Panc1 (cell line): ENCODE measurements at regions not wholly inside any gene's neighbourhood (a gene's known extent, or its start where the extent isn't known, plus 50 kb on each side); places are given as distances from the start of the nearest gene placed in this dataset.

Experiments used
- ATAC-seq: fragments of 200-7000 bp; cut with Tn5 transposase; 2 replicates; pipeline ENCODE4 v1.9.1; 2020; ENCODE audit warnings: mild to moderate bottlenecking, moderate library complexity
- BruUV-seq: library from RNA; stranded (reverse); fragments of 400-500 nt; replicated peaks from 2 replicates; lab custom pipeline; 2021; lab: Mats Ljungman, UMichigan
- CTCF ChIA-PET: fragments of 300-600 bp; sonication (Branson Sonifier 250); formaldehyde crosslinking; loops from one replicate; lab custom pipeline; 2022; ENCODE audit warnings: antibody characterized with exemption; lab: Charles Lee
- POLR2A ChIA-PET: fragments of 300-600 bp; sonication (Branson Sonifier 250); formaldehyde crosslinking; loops from one replicate; lab custom pipeline; 2022; ENCODE audit warnings: antibody characterized with exemption; lab: Charles Lee
- DNase-seq: peaks from one replicate; pipeline ENCODE4 v3.0.0-alpha.2; 2010; ENCODE audit warnings: low read depth, low spot score
- H3K27ac ChIP-seq: 2 replicates; pipeline ENCODE4 v1.5.1; 2011; ENCODE audit warnings: mild to moderate bottlenecking, low read length, inconsistent platforms
- H3K27me3 ChIP-seq: fragments of 200-500 bp; sonication (Bioruptor generic); 2 replicates; pipeline ENCODE4 v1.6.0; 2014; ENCODE audit warnings: low read length, inconsistent platforms; ENCODE audit not compliant: control insufficient read depth, insufficient read depth
- H3K36me3 ChIP-seq: fragments of 200-500 bp; sonication (Bioruptor generic); 2 replicates; pipeline ENCODE4 v1.5.1; 2014; ENCODE audit warnings: inconsistent platforms, mild to moderate bottlenecking, low read length, moderate library complexity; ENCODE audit not compliant: control insufficient read depth, insufficient read depth
- H3K4me1 ChIP-seq: 2 replicates; pipeline ENCODE4 v1.5.1; 2011; ENCODE audit warnings: inconsistent platforms, mild to moderate bottlenecking, low read length, moderate library complexity; ENCODE audit not compliant: control insufficient read depth, insufficient read depth
- H3K4me3 ChIP-seq, 2 experiments: 2 replicates each; pipeline ENCODE4 v1.5.1; 2011 to 2012; ENCODE audit warnings: low read depth in 2 of 2, low read length in 2 of 2, mild to moderate bottlenecking in 2 of 2, inconsistent platforms in 1 of 2, moderate library complexity in 1 of 2
- H3K9me3 ChIP-seq: fragments of 200-500 bp; sonication (Bioruptor generic); 2 replicates; pipeline ENCODE4 v1.5.1; 2014; ENCODE audit warnings: low read depth, mild to moderate bottlenecking, inconsistent platforms, low read length, moderate library complexity; ENCODE audit not compliant: control insufficient read depth, insufficient read depth
- CTCF ChIP-seq: fragments of 450-650 bp; IDR thresholded peaks from 2 replicates; pipeline ENCODE4 v1.5.1; 2017; ENCODE audit warnings: mild to moderate bottlenecking
- POLR2AphosphoS5 ChIP-seq: IDR thresholded peaks from 2 replicates; pipeline ENCODE4 v1.6.1; 2012; ENCODE audit warnings: mild to moderate bottlenecking, low read depth, low read length, moderate library complexity
- REST ChIP-seq, 2 experiments: IDR thresholded peaks; 2 replicates each; pipeline ENCODE4 v1.6.1; 2011 to 2012; ENCODE audit warnings: low read depth in 2 of 2, control low read depth in 1 of 2, low read length in 1 of 2, mild to moderate bottlenecking in 1 of 2, moderate library complexity in 1 of 2; ENCODE audit not compliant: insufficient read depth in 1 of 2
- SIN3A ChIP-seq: IDR thresholded peaks from 2 replicates; pipeline ENCODE4 v1.6.1; 2012; ENCODE audit warnings: low read depth, mild to moderate bottlenecking, low read length, moderate library complexity, borderline replicate concordance; ENCODE audit not compliant: insufficient read depth
- TCF7L2 ChIP-seq: IDR thresholded peaks from 2 replicates; pipeline ENCODE4 v1.6.1; 2011; ENCODE audit warnings: mild to moderate bottlenecking, low read depth, low read length, inconsistent platforms
- in situ Hi-C: cut with HindIII; loops from 2 replicates; pipeline ENCODE4 v1.10.0; 2016; ENCODE audit warnings: low sequenced_read_pairs, low pct_unique_long_range_greater_than_20kb
- intact Hi-C: fragments of 100-400 bp; cut with micrococcal nuclease; formaldehyde crosslinking; loops from one replicate; pipeline ENCODE4 v1.10.0; 2022; ENCODE audit not compliant: unreplicated experiment

GRCh38 chr12:118813778-118814357, 167.5 kb upstream of the SRRM4 start:
- no TSS peak for BruUV-seq
- ChIA-PET CTCF (no interaction called here), POLR2A (no interaction called here)
- ATAC-seq (no peak), DNase-seq (no peak)
- Histone ChIP-seq H3K4me3 (no peak overlapping the region), H3K36me3 (no peaks in the 10 kb centered on the region), H3K27me3 (no peaks in the 10 kb centered on the region; the same call in 1 of the 2 replicates), H3K9me3 (no peaks in the 10 kb centered on the region), H3K27ac (no peak overlapping the region), H3K4me1 (no peaks in the 10 kb centered on the region)
- no peak for TF ChIP-seq POLR2AphosphoS5
- TF ChIP-seq CTCF, result no peak
- no peak for TF ChIP-seq TCF7L2
- no peak for TF ChIP-seq REST (IDR thresholded peaks at IDR 0.05; ENCODE audit: insufficient read depth in 1 of 2, low read depth in 2 of 2, low read length in 1 of 2)
- no peak for TF ChIP-seq SIN3A
- intact Hi-C loops (no loop called here), in situ Hi-C loops (no loop called here)

GRCh38 chr12:118816296-118816695, 165.0 kb upstream of the SRRM4 start:
- H3K9me3 ChIP-seq, result no peaks in the 10 kb centered on the region
- DNase-seq, result no peak
- H3K4me3 ChIP-seq, result no peak overlapping the region
- ChIA-PET POLR2A (no interaction called here), CTCF (no interaction called here)
- no TSS peak for BruUV-seq
- TF ChIP-seq SIN3A, result no peak
- TF ChIP-seq TCF7L2, result no peak
- TF ChIP-seq POLR2AphosphoS5, result no peak
- TF ChIP-seq REST (IDR thresholded peaks at IDR 0.05; ENCODE audit: insufficient read depth in 1 of 2, low read depth in 2 of 2, low read length in 1 of 2), result no peak
- TF ChIP-seq CTCF, result no peak
- in situ Hi-C loops, result no loop called here
- H3K4me1 ChIP-seq, result no peaks in the 10 kb centered on the region
- ATAC-seq, result no peak
- H3K27ac ChIP-seq, result no peak overlapping the region
- no peaks in the 10 kb centered on the region; the same call in 1 of the 2 replicates for H3K27me3 ChIP-seq
- intact Hi-C loops, result no loop called here
- H3K36me3 ChIP-seq, result no peaks in the 10 kb centered on the region
